Mammary epithelial cell (primary cell): ENCODE measurements at regions not wholly inside any gene's neighbourhood (a gene's known extent, or its start where the extent isn't known, plus 50 kb on each side); places are given as distances from the start of the nearest gene placed in this dataset.

Experiments
- EZH2 ChIP-seq: IDR thresholded peaks from 2 replicates; pipeline ENCODE4 v1.6.1; 2012; ENCODE audit warnings: low read length, inconsistent platforms, borderline replicate concordance
- TF ChIP-seq, protein P1 (sequence below), 2 donors: IDR thresholded peaks in 1 of 2; conservative IDR thresholded peaks in 1 of 2; 2 replicates each; pipeline ENCODE4 v1.5.1; 2011 to 2012; ENCODE audit warnings: inconsistent platforms in 2 of 2, low read length in 2 of 2, mild to moderate bottlenecking in 2 of 2, control low read depth in 1 of 2, low read depth in 1 of 2; ENCODE audit not compliant: insufficient read depth in 1 of 2; ENCODE audit errors: extremely low read depth in 1 of 2

GRCh38 chr10:4301291-4302045 lies 516.5 kb upstream of the KLF6 start:
- TF ChIP-seq, protein P1, sequence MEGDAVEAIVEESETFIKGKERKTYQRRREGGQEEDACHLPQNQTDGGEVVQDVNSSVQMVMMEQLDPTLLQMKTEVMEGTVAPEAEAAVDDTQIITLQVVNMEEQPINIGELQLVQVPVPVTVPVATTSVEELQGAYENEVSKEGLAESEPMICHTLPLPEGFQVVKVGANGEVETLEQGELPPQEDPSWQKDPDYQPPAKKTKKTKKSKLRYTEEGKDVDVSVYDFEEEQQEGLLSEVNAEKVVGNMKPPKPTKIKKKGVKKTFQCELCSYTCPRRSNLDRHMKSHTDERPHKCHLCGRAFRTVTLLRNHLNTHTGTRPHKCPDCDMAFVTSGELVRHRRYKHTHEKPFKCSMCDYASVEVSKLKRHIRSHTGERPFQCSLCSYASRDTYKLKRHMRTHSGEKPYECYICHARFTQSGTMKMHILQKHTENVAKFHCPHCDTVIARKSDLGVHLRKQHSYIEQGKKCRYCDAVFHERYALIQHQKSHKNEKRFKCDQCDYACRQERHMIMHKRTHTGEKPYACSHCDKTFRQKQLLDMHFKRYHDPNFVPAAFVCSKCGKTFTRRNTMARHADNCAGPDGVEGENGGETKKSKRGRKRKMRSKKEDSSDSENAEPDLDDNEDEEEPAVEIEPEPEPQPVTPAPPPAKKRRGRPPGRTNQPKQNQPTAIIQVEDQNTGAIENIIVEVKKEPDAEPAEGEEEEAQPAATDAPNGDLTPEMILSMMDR (conservative IDR thresholded peaks at IDR 0.05 in 1 of 2, IDR thresholded peaks at IDR 0.05 in 1 of 2; ENCODE audit: extremely low read depth in 1 of 2, insufficient read depth in 1 of 2, low read depth in 1 of 2, low read length in 2 of 2), result no peak
- no peak for TF ChIP-seq EZH2
